Thyroid gland (tissue), 4 donors: ENCODE measurements at regions not wholly inside any gene's neighbourhood (a gene's known extent, or its start where the extent isn't known, plus 50 kb on each side); places are given as distances from the start of the nearest gene placed in this dataset.

Experiments used
- DNase-seq, 2 donors: peaks; one replicate each; pipeline ENCODE4 v3.0.0-alpha.2; 2019
- H3K27ac ChIP-seq, 3 donors: fragments of 200-600 bp; sonication (generic); 1 replicate in 2 of 3; 2 replicates in 1 of 3; pipeline ENCODE4 v1.5.1; 2016 to 2019; ENCODE audit warnings: mild to moderate bottlenecking in 1 of 3, moderate library complexity in 1 of 3
- H3K27me3 ChIP-seq: fragments of 200-600 bp; sonication (generic); one replicate; pipeline ENCODE4 v1.5.1; 2019
- H3K36me3 ChIP-seq, 2 donors: fragments of 200-600 bp; sonication (generic); one replicate each; pipeline ENCODE4 v1.5.1; 2016 to 2019
- H3K4me1 ChIP-seq, 2 donors: fragments of 200-600 bp; sonication (generic); one replicate each; pipeline ENCODE4 v1.5.1; 2017 to 2019
- H3K4me3 ChIP-seq, 3 donors: fragments of 200-600 bp; sonication (generic); replicated peaks in 1 of 3; 1 replicate in 2 of 3; 2 replicates in 1 of 3; pipeline ENCODE4 v1.5.1; 2016; ENCODE audit warnings: mild to moderate bottlenecking in 1 of 3
- H3K9me3 ChIP-seq: fragments of 200-600 bp; sonication (generic); one replicate; pipeline ENCODE4 v1.5.1; 2017
- CTCF ChIP-seq, 6 experiments: fragments of 200-600 bp in 3 of 6; fragments of 450-650 bp in 3 of 6; sonication (generic) in 3 of 6; IDR thresholded peaks; one replicate each; pipeline ENCODE4 v1.5.1; 2016 to 2019; ENCODE audit warnings: antibody characterized with exemption in 6 of 6, mild to moderate bottlenecking in 2 of 6, inconsistent platforms in 1 of 6, moderate library complexity in 1 of 6
- POLR2A ChIP-seq, 2 donors: fragments of 450-650 bp; IDR thresholded peaks; one replicate each; pipeline ENCODE4 v1.6.1; 2017; ENCODE audit warnings: antibody characterized with exemption in 2 of 2, mild to moderate bottlenecking in 2 of 2, moderate library complexity in 1 of 2
- WGBS, 2 donors: methylation state at CpG; one replicate each; pipeline ENCODE4 v1.1.5; 2017; 5-methylcytosine and 5-hydroxymethylcytosine counted together
- intact Hi-C: fragments of 100-400 bp; cut with DNase I; formaldehyde crosslinking; loops from one replicate; pipeline ENCODE4 v1.15.1; 2023

GRCh38 chr5:143544606-143545005 lies 141.1 kb upstream of the NR3C1 start:
- intact Hi-C loops, result no loop called here
- no peak overlapping the region for H3K4me3 ChIP-seq
- no peak for TF ChIP-seq POLR2A (IDR thresholded peaks at IDR 0.05)
- TF ChIP-seq CTCF (IDR thresholded peaks at IDR 0.05), result no peak
- H3K27me3 ChIP-seq, result no peaks in the 10 kb centered on the region
- H3K9me3 ChIP-seq, result no peaks in the 10 kb centered on the region
- H3K27ac ChIP-seq, result no peak overlapping the region
- no peak for DNase-seq
- H3K36me3 ChIP-seq, result no peaks in the 10 kb centered on the region
- H3K4me1 ChIP-seq, result no peaks in the 10 kb centered on the region

- WGBS, 2 donors, result 62 to 66% methylated on average over 2 of the region's 2 CpGs
Measured at GRCh38 chr5:143543358-143544255, 140.1 kb upstream of the NR3C1 start.

GRCh38 chr5:143542798-143543144 lies 139.3 kb upstream of the NR3C1 start:
- no peak for DNase-seq
- no peak overlapping the region for H3K4me3 ChIP-seq
- WGBS, 2 donors, result 71 to 85% methylated on average over 3 of the region's 3 CpGs
- no peaks in the 10 kb centered on the region for H3K4me1 ChIP-seq
- intact Hi-C loops, result no loop called here
- TF ChIP-seq CTCF (IDR thresholded peaks at IDR 0.05), result no peak
- no peak for TF ChIP-seq POLR2A (IDR thresholded peaks at IDR 0.05)
- no peak overlapping the region for H3K27ac ChIP-seq
- H3K9me3 ChIP-seq, result no peaks in the 10 kb centered on the region
- H3K36me3 ChIP-seq, result no peaks in the 10 kb centered on the region
- H3K27me3 ChIP-seq, result no peaks in the 10 kb centered on the region

More at GRCh38 chr5:143543358-143544255, 140.1 kb upstream of the NR3C1 start:
- Histone ChIP-seq H3K27me3 (no peaks in the 10 kb centered on the region), H3K9me3 (no peaks in the 10 kb centered on the region), H3K27ac (no peak overlapping the region), H3K4me3 (no peak overlapping the region), H3K4me1 (no peaks in the 10 kb centered on the region), H3K36me3 (no peaks in the 10 kb centered on the region)
- no peak for DNase-seq
- intact Hi-C loops, result no loop called here
- no peak for TF ChIP-seq CTCF (IDR thresholded peaks at IDR 0.05)
- TF ChIP-seq POLR2A (IDR thresholded peaks at IDR 0.05), result no peak

GRCh38 chr5:143541943-143542797 lies 138.7 kb upstream of the NR3C1 start:
- H3K4me3 ChIP-seq, result no peak overlapping the region
- intact Hi-C loops, result no loop called here
- no peaks in the 10 kb centered on the region for H3K9me3 ChIP-seq
- no peak for DNase-seq
- H3K27me3 ChIP-seq, result no peaks in the 10 kb centered on the region
- TF ChIP-seq POLR2A (IDR thresholded peaks at IDR 0.05), result no peak
- no peak for TF ChIP-seq CTCF (IDR thresholded peaks at IDR 0.05)
- WGBS, 2 donors, result 79 to 81% methylated on average over 6 of the region's 6 CpGs
- H3K27ac ChIP-seq, result no peak overlapping the region
- no peaks in the 10 kb centered on the region for H3K36me3 ChIP-seq
- no peaks in the 10 kb centered on the region for H3K4me1 ChIP-seq

GRCh38 chr5:143539742-143540141 lies 136.3 kb upstream of the NR3C1 start:
- DNase-seq, result no peak
- intact Hi-C loops, result no loop called here
- TF ChIP-seq CTCF (IDR thresholded peaks at IDR 0.05), result no peak
- TF ChIP-seq POLR2A (IDR thresholded peaks at IDR 0.05), result no peak
- Histone ChIP-seq H3K27ac (no peak overlapping the region), H3K9me3 (no peaks in the 10 kb centered on the region), H3K27me3 (no peaks in the 10 kb centered on the region), H3K4me1 (no peaks in the 10 kb centered on the region), H3K36me3 (no peaks in the 10 kb centered on the region), H3K4me3 (no peak overlapping the region)
